SK-N-SH treated with all-trans-retinoic acid at 6 μM for 48 hours (cell line): ENCODE measurements at regions not wholly inside any gene's neighbourhood (a gene's known extent, or its start where the extent isn't known, plus 50 kb on each side); places are given as distances from the start of the nearest gene placed in this dataset.

Experiments used
- ATAC-seq: fragments of 200-7000 bp; cut with Tn5 transposase; 3 replicates; pipeline ENCODE4 v1.9.1; 2020; ENCODE audit warnings: mild to moderate bottlenecking, moderate library complexity
- ARNTL ChIP-seq: fragments of 450-650 bp; formaldehyde crosslinking; IDR thresholded peaks from 2 replicates; pipeline ENCODE4 v1.5.0; 2020; ENCODE audit warnings: low read depth, mild to moderate bottlenecking, moderate library complexity, borderline replicate concordance
- BACH2 ChIP-seq: fragments of 250-450 bp; sonication (Bioruptor Pico); IDR thresholded peaks from 2 replicates; pipeline ENCODE4 v1.9.0; 2021; ENCODE audit warnings: mild to moderate bottlenecking, borderline replicate concordance
- CREB5 ChIP-seq: fragments of 250-450 bp; sonication (Bioruptor Pico); IDR thresholded peaks from 2 replicates; pipeline ENCODE4 v1.5.1; 2020; ENCODE audit warnings: low read depth, mild to moderate bottlenecking, moderate library complexity
- CSDC2 ChIP-seq: fragments of 250-450 bp; sonication (Bioruptor Pico); IDR thresholded peaks from 2 replicates; pipeline ENCODE4 v1.5.0; 2020; ENCODE audit warnings: mild to moderate bottlenecking, moderate library complexity
- CSRNP3 ChIP-seq: fragments of 250-450 bp; sonication (Bioruptor Pico); IDR thresholded peaks from 2 replicates; pipeline ENCODE4 v1.5.1; 2021; ENCODE audit warnings: mild to moderate bottlenecking, moderate library complexity
- ESRRG ChIP-seq: fragments of 250-450 bp; sonication (Bioruptor Pico); IDR thresholded peaks from 2 replicates; pipeline ENCODE4 v1.6.1; 2021; ENCODE audit warnings: mild to moderate bottlenecking
- GLIS3 ChIP-seq: fragments of 250-450 bp; sonication (Bioruptor Pico); IDR thresholded peaks from 2 replicates; pipeline ENCODE4 v1.5.0; 2020; ENCODE audit warnings: mild to moderate bottlenecking, moderate library complexity
- ISL1 ChIP-seq: fragments of 250-450 bp; sonication (Bioruptor Pico); IDR thresholded peaks from 2 replicates; pipeline ENCODE4 v2.1.2; 2022; ENCODE audit warnings: mild to moderate bottlenecking, moderate library complexity
- OSR1 ChIP-seq: fragments of 250-450 bp; sonication (Bioruptor Pico); IDR thresholded peaks from 2 replicates; pipeline ENCODE4 v1.8.0; 2022; ENCODE audit warnings: moderate library complexity, mild to moderate bottlenecking, inconsistent platforms
- PATZ1 ChIP-seq: fragments of 250-450 bp; sonication (Bioruptor Pico); IDR thresholded peaks from 2 replicates; pipeline ENCODE4 v1.8.0; 2020; ENCODE audit warnings: mild to moderate bottlenecking, moderate library complexity, borderline replicate concordance
- PPARA ChIP-seq: fragments of 250-450 bp; sonication (Bioruptor Pico); IDR thresholded peaks from 2 replicates; pipeline ENCODE4 v1.5.0; 2020; ENCODE audit warnings: mild to moderate bottlenecking, borderline replicate concordance
- RARB ChIP-seq: fragments of 250-450 bp; sonication (Bioruptor Pico); IDR thresholded peaks from 2 replicates; pipeline ENCODE4 v1.8.0; 2021; ENCODE audit warnings: mild to moderate bottlenecking, moderate library complexity
- SNAI2 ChIP-seq: fragments of 250-450 bp; sonication (Bioruptor Pico); IDR thresholded peaks from 2 replicates; pipeline ENCODE4 v1.5.0; 2020; ENCODE audit warnings: mild to moderate bottlenecking, moderate library complexity
- TCF4 ChIP-seq: fragments of 250-450 bp; sonication (Bioruptor Pico); IDR thresholded peaks from 2 replicates; pipeline ENCODE4 v1.8.0; 2021; ENCODE audit warnings: mild to moderate bottlenecking, moderate library complexity, borderline replicate concordance
- TOX ChIP-seq: fragments of 250-450 bp; sonication (Bioruptor Pico); IDR thresholded peaks from 2 replicates; pipeline ENCODE4 v1.8.0; 2021; ENCODE audit warnings: mild to moderate bottlenecking, moderate library complexity, borderline replicate concordance
- ZC3H10 ChIP-seq: fragments of 250-450 bp; sonication (Bioruptor Pico); IDR thresholded peaks from 2 replicates; pipeline ENCODE4 v1.5.1; 2021; ENCODE audit warnings: mild to moderate bottlenecking, moderate library complexity
- ZFP3 ChIP-seq: fragments of 250-450 bp; sonication (Bioruptor Pico); IDR thresholded peaks from 2 replicates; pipeline ENCODE4 v1.5.0; 2020; ENCODE audit warnings: mild to moderate bottlenecking, moderate library complexity
- ZFP30 ChIP-seq: fragments of 450-650 bp; formaldehyde crosslinking; IDR thresholded peaks from 2 replicates; pipeline ENCODE4 v1.5.0; 2022; ENCODE audit warnings: mild to moderate bottlenecking, moderate library complexity
- ZNF565 ChIP-seq: fragments of 450-650 bp; formaldehyde crosslinking; conservative IDR thresholded peaks from 2 replicates; pipeline ENCODE4 v1.5.0; 2020; ENCODE audit warnings: low read depth, mild to moderate bottlenecking, moderate library complexity
- ZNF8 ChIP-seq: fragments of 450-650 bp; formaldehyde crosslinking; IDR thresholded peaks from 2 replicates; pipeline ENCODE4 v1.5.0; 2020; ENCODE audit warnings: mild to moderate bottlenecking, moderate library complexity
- TF ChIP-seq, protein P1 (sequence below): fragments of 250-450 bp; sonication (Bioruptor Pico); IDR thresholded peaks from 2 replicates; pipeline ENCODE4 v1.8.0; 2021; ENCODE audit warnings: low read depth, mild to moderate bottlenecking, moderate library complexity, borderline replicate concordance

- peak; percentile 45; the same call in 2 of the 3 replicates for ATAC-seq
- TF ChIP-seq, protein P1, sequence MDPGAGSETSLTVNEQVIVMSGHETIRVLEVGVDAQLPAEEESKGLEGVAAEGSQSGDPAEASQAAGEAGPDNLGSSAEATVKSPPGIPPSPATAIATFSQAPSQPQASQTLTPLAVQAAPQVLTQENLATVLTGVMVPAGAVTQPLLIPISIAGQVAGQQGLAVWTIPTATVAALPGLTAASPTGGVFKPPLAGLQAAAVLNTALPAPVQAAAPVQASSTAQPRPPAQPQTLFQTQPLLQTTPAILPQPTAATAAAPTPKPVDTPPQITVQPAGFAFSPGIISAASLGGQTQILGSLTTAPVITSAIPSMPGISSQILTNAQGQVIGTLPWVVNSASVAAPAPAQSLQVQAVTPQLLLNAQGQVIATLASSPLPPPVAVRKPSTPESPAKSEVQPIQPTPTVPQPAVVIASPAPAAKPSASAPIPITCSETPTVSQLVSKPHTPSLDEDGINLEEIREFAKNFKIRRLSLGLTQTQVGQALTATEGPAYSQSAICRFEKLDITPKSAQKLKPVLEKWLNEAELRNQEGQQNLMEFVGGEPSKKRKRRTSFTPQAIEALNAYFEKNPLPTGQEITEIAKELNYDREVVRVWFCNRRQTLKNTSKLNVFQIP (CRISPR knock-in tag), result no peak
- TF ChIP-seq CSRNP3 (CRISPR knock-in tag) (no peak), ZNF565 (no peak), TCF4 (no peak), ZFP30 (CRISPR knock-in tag) (no peak), SNAI2 (CRISPR knock-in tag) (no peak), ESRRG (CRISPR knock-in tag) (no peak), ZNF8 (no peak), CREB5 (CRISPR knock-in tag) (no peak), GLIS3 (CRISPR knock-in tag) (no peak)
Measured at GRCh38 chr9:29691758-29692407, 2118.6 kb upstream of the C9orf72 start.

DNA sequence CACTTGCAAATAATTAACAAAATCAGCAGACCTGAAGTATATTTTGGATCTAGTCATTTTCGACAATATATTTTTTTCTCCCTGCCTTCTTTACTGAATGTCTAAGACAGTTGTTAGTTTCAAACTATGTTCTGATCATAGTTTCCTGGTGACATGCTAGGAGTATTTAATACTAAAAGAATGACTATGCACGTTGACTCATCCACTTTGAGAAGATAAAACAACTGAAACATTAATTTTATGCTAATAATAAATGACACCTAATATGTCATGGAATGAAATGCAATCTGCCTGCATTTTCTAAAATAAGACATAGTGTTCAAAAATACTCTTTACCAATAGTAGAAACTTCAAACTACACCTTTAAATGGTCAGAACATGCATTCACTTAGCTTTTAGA is 2123.7 kb upstream of the C9orf72 start:
- TF ChIP-seq ISL1 (CRISPR knock-in tag) (peak; percentile 61), ZFP30 (CRISPR knock-in tag) (no peak)
- TF ChIP-seq, all 23 proteins: peak for 1
- peak; percentile 97 for ATAC-seq

DNA sequence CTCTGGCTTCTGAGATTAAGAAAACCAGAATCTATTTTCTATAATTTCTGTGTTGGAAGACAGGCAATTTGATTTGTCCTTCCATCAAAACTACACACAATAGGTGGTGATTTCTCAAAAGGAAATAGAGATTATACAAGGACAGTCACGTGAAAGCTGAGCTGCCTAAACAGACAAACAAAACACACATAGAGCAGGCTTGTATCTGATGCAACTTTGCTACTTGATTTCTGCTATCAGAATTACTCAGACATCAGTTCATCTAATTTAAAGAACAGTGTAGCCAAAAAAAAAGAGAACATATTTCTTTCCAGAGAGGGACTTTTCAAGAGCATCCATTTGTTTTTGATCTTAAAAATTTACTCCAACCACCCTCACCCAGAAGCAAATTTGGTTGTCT is 2128.3 kb upstream of the C9orf72 start:
- ATAC-seq, result no peak
- no peak for TF ChIP-seq ISL1 (CRISPR knock-in tag)
- no peak for TF ChIP-seq ZFP3 (CRISPR knock-in tag)
- no peak for TF ChIP-seq ZFP30 (CRISPR knock-in tag)
- TF ChIP-seq ESRRG (CRISPR knock-in tag), result no peak
- TF ChIP-seq PATZ1 (CRISPR knock-in tag), result no peak
- TF ChIP-seq CSRNP3 (CRISPR knock-in tag), result no peak
- no peak for TF ChIP-seq ARNTL (CRISPR knock-in tag)
- no peak for TF ChIP-seq BACH2 (CRISPR knock-in tag)
- no peak for TF ChIP-seq CSDC2 (CRISPR knock-in tag)
- no peak for TF ChIP-seq OSR1 (CRISPR knock-in tag)
- TF ChIP-seq GLIS3 (CRISPR knock-in tag), result no peak
- TF ChIP-seq RARB (CRISPR knock-in tag), result no peak

- ATAC-seq, result no peak
- TF ChIP-seq ZFP3 (CRISPR knock-in tag) (no peak), CSRNP3 (CRISPR knock-in tag) (no peak), PATZ1 (CRISPR knock-in tag) (no peak), ZFP30 (CRISPR knock-in tag) (no peak), OSR1 (CRISPR knock-in tag) (no peak), ZC3H10 (no peak), TOX (CRISPR knock-in tag) (no peak), PPARA (CRISPR knock-in tag) (no peak), TCF4 (no peak), GLIS3 (CRISPR knock-in tag) (no peak), RARB (CRISPR knock-in tag) (no peak), ARNTL (CRISPR knock-in tag) (no peak), ISL1 (CRISPR knock-in tag) (no peak), BACH2 (CRISPR knock-in tag) (no peak)
- TF ChIP-seq, protein P1 (CRISPR knock-in tag), result no peak
Measured at GRCh38 chr9:29701971-29702370, 2128.7 kb upstream of the C9orf72 start.
